Liver (tissue), 8 donors: ENCODE measurements at regions not wholly inside any gene's neighbourhood (a gene's known extent, or its start where the extent isn't known, plus 50 kb on each side); places are given as distances from the start of the nearest gene placed in this dataset.
A peak's percentile ranks its signal among the peaks of the same experiment; 100 is the strongest.

Experiments used
- DNase-seq: peaks from one replicate; pipeline ENCODE4 v3.0.0-alpha.2; 2017; ENCODE audit warnings: low spot score
- H3K27ac ChIP-seq, 2 donors: one replicate each; pipeline ENCODE4 v1.7.0; 2013; ENCODE audit warnings: inconsistent platforms in 2 of 2, low read length in 2 of 2, control low read depth in 1 of 2, low read depth in 1 of 2, mild to moderate bottlenecking in 1 of 2
- H3K27me3 ChIP-seq, 4 donors: one replicate each; pipeline versions ENCODE4 v1.6.1 to v1.7.0; 2013; ENCODE audit warnings: low read length in 3 of 4, inconsistent platforms in 1 of 4, mild to moderate bottlenecking in 1 of 4, moderate library complexity in 1 of 4; ENCODE audit not compliant: control insufficient read depth in 4 of 4, insufficient read depth in 4 of 4
- H3K36me3 ChIP-seq, 4 donors: one replicate each; pipeline versions ENCODE4 v1.6.1 to v1.7.0; 2013; ENCODE audit warnings: low read length in 3 of 4, mild to moderate bottlenecking in 3 of 4, low read depth in 1 of 4, moderate library complexity in 1 of 4; ENCODE audit not compliant: control insufficient read depth in 4 of 4, insufficient read depth in 3 of 4
- H3K4me1 ChIP-seq, 4 donors: one replicate each; pipeline versions ENCODE4 v1.6.1 to v1.7.0; 2013; ENCODE audit warnings: low read length in 3 of 4, mild to moderate bottlenecking in 3 of 4, moderate library complexity in 1 of 4; ENCODE audit not compliant: control insufficient read depth in 4 of 4, insufficient read depth in 4 of 4
- H3K4me3 ChIP-seq, 3 donors: one replicate each; pipeline versions ENCODE4 v1.6.1 to v1.7.0; 2013; ENCODE audit warnings: low read length in 3 of 3, control low read depth in 1 of 3, low read depth in 1 of 3, mild to moderate bottlenecking in 1 of 3
- H3K9ac ChIP-seq, 2 donors: one replicate each; pipeline ENCODE4 v1.7.0; 2013; ENCODE audit warnings: low read length in 2 of 2, mild to moderate bottlenecking in 2 of 2, moderate library complexity in 2 of 2, control low read depth in 1 of 2, low read depth in 1 of 2
- H3K9me3 ChIP-seq, 4 donors: one replicate each; pipeline versions ENCODE4 v1.6.1 to v1.7.0; 2013; ENCODE audit warnings: low read length in 3 of 4; ENCODE audit not compliant: control insufficient read depth in 4 of 4
- ATF3 ChIP-seq: IDR thresholded peaks from 2 replicates; pipeline ENCODE4 v1.6.1; 2016; ENCODE audit warnings: antibody characterized with exemption
- CTCF ChIP-seq: fragments of 150-350 bp; IDR thresholded peaks from 2 replicates; pipeline ENCODE4 v1.5.1; 2017; ENCODE audit warnings: improper control_type of control experiment, low read depth, low read length; ENCODE audit not compliant: missing input control
- EGR1 ChIP-seq, 2 donors: IDR thresholded peaks; 2 replicates each; pipeline ENCODE4 v1.6.1; 2016 to 2018; ENCODE audit warnings: antibody characterized with exemption in 2 of 2, low read depth in 2 of 2
- FOXA1 ChIP-seq: IDR thresholded peaks from 2 replicates; pipeline ENCODE4 v1.6.1; 2016; ENCODE audit warnings: antibody characterized with exemption
- FOXA2 ChIP-seq: IDR thresholded peaks from 2 replicates; pipeline ENCODE4 v1.6.1; 2016; ENCODE audit warnings: antibody characterized with exemption
- GABPA ChIP-seq, 2 donors: IDR thresholded peaks in 1 of 2; conservative IDR thresholded peaks in 1 of 2; 2 replicates each; pipeline ENCODE4 v1.6.1; 2016; ENCODE audit warnings: antibody characterized with exemption in 2 of 2, mild to moderate bottlenecking in 1 of 2, moderate library complexity in 1 of 2
- HNF4A ChIP-seq, 2 donors: conservative IDR thresholded peaks; 2 replicates each; pipeline ENCODE4 v1.6.1; 2016; ENCODE audit warnings: antibody characterized with exemption in 2 of 2, mild to moderate bottlenecking in 2 of 2
- HNF4G ChIP-seq: IDR thresholded peaks from 2 replicates; pipeline ENCODE4 v1.6.1; 2016; ENCODE audit warnings: antibody characterized with exemption
- JUND ChIP-seq, 2 donors: IDR thresholded peaks; 2 replicates each; pipeline ENCODE4 v1.6.1; 2016; ENCODE audit warnings: antibody characterized with exemption in 2 of 2
- MAX ChIP-seq: IDR thresholded peaks from 2 replicates; pipeline ENCODE4 v1.6.1; 2016; ENCODE audit warnings: antibody characterized with exemption
- NR2F2 ChIP-seq: IDR thresholded peaks from 2 replicates; pipeline ENCODE4 v1.6.1; 2016; ENCODE audit warnings: antibody characterized with exemption
- RAD21 ChIP-seq, 2 donors: IDR thresholded peaks; 2 replicates each; pipeline ENCODE4 v1.6.1; 2016; ENCODE audit warnings: antibody characterized with exemption in 2 of 2, mild to moderate bottlenecking in 2 of 2
- REST ChIP-seq: IDR thresholded peaks from 2 replicates; pipeline ENCODE4 v1.6.1; 2016; ENCODE audit warnings: antibody characterized with exemption, mild to moderate bottlenecking
- RXRA ChIP-seq, 2 donors: IDR thresholded peaks; 2 replicates each; pipeline ENCODE4 v1.6.1; 2017 to 2018; ENCODE audit warnings: antibody characterized with exemption in 2 of 2, mild to moderate bottlenecking in 1 of 2
- SP1 ChIP-seq: IDR thresholded peaks from 2 replicates; pipeline ENCODE4 v1.6.1; 2018; ENCODE audit warnings: antibody characterized with exemption, mild to moderate bottlenecking
- TAF1 ChIP-seq: conservative IDR thresholded peaks from 2 replicates; pipeline ENCODE4 v1.6.1; 2016; ENCODE audit warnings: antibody characterized with exemption, mild to moderate bottlenecking
- YY1 ChIP-seq: IDR thresholded peaks from 2 replicates; pipeline ENCODE4 v1.6.1; 2016; ENCODE audit warnings: antibody characterized with exemption, mild to moderate bottlenecking
- ZBTB33 ChIP-seq: IDR thresholded peaks from 2 replicates; pipeline ENCODE4 v1.6.1; 2016; ENCODE audit warnings: antibody characterized with exemption
- WGBS: extraction: QIAGEN DNeasy Blood & Tissue Kit; methylation state at CpG from one replicate; pipeline ENCODE4 v1.1.7; 2013; 5-methylcytosine and 5-hydroxymethylcytosine counted together
- donor health status: healthy.
- donor health status: healthy.
- donor health status: healthy.
- donor health status: healthy.
- donor health status: healthy.

- TF ChIP-seq REST (no peak), NR2F2 (peak; percentile 98), TAF1 (no peak), FOXA2 (no peak), ATF3 (no peak)
Measured at GRCh38 chr2:31707992-31708391, 127.3 kb upstream of the SRD5A2 start (continued).

- no peak for DNase-seq
- WGBS: 19% methylated on average over 4 of the region's 4 CpGs
- no peaks in the 10 kb centered on the region for H3K36me3 ChIP-seq
- H3K9me3 ChIP-seq: peaks cover 0 to 5% (median under 1%) of the 10 kb centered on the region in 4 donors
- H3K27ac ChIP-seq: peak overlapping the region; percentile 65 to 79
- TF ChIP-seq EGR1 (IDR thresholded peaks at IDR 0.05; ENCODE audit: low read depth in 2 of 2) (peak in 1 of 2 donors; percentile 39), ATF3 (no peak), FOXA1 (peak; percentile 31), SP1 (peak; percentile 95), TAF1 (peak; percentile 24), GABPA (IDR thresholded peaks at IDR 0.05 in 1 of 2, conservative IDR thresholded peaks at IDR 0.05 in 1 of 2) (peak in 1 of 2 donors; percentile 53), RXRA (IDR thresholded peaks at IDR 0.05) (peak; percentile 94), HNF4G (peak; percentile 6), NR2F2 (no peak), CTCF (no peak), RAD21 (IDR thresholded peaks at IDR 0.05) (peak; percentile 43 to 53), FOXA2 (peak; percentile 17), ZBTB33 (peak; percentile 48), REST (peak; percentile 30), MAX (peak; percentile 91), YY1 (peak; percentile 43), JUND (IDR thresholded peaks at IDR 0.05) (peak; percentile 13 to 68), HNF4A (conservative IDR thresholded peaks at IDR 0.05) (peak; percentile 85 to 90)
- H3K4me1 ChIP-seq: peaks cover 10 to 51% (median 43%) of the 10 kb centered on the region in 4 donors
- H3K27me3 ChIP-seq: no peaks in the 10 kb centered on the region
- H3K4me3 ChIP-seq: no peak overlapping the region
- peak overlapping the region; percentile 5 to 60 for H3K9ac ChIP-seq
Measured at GRCh38 chr2:31704561-31705212, 123.9 kb upstream of the SRD5A2 start.
